HG03097 (cell line): ENCODE measurements at regions not wholly inside any gene's neighbourhood (a gene's known extent, or its start where the extent isn't known, plus 50 kb on each side); places are given as distances from the start of the nearest gene placed in this dataset.

ENCODE experiments used
- ATAC-seq: cut with Tn5 transposase; IDR thresholded peaks from one replicate; pipeline ENCODE4 v1.9.1; 2021; ENCODE audit not compliant: unreplicated experiment, low FRiP score

DNA sequence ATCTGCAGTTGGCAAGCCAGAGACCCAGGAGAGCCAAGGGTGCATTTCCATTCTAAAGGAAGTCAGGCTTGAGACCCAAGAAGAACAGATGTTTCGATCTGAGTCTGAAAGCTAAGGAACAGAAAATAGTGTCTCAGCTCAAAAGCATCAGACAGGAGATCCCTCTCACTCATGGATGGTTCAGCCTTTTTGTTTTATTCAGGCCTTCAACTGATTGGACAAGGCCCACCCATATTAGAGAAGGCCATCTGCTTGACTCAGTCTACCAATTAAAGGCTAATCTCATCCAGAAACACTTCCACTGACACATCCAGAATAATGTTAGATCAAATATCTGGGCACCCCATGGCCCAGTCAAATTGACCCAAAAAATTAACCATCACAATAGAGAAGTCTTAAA, 255.0 kb downstream of the TXNL1 start:
- no peak for ATAC-seq

DNA sequence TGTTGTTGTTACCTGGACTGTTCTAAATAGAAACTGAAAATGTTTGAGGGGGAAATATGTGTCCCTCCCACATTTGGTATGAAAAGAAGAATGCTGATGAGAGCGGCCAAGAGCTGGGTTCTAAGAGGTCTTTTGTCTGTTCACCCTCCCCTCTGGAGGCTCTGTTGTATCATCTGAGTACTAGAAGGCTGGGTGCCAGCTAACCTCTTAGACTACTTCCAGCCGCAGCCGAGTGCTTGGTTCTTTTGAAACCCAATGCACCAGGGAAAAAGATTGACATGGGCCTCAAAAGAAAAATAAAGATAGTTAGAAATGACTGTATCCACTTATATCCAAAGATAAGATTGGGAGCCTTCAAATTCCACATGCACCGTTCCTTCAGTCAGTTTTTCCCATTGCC, 255.9 kb downstream of the TXNL1 start:
- no peak for ATAC-seq

DNA sequence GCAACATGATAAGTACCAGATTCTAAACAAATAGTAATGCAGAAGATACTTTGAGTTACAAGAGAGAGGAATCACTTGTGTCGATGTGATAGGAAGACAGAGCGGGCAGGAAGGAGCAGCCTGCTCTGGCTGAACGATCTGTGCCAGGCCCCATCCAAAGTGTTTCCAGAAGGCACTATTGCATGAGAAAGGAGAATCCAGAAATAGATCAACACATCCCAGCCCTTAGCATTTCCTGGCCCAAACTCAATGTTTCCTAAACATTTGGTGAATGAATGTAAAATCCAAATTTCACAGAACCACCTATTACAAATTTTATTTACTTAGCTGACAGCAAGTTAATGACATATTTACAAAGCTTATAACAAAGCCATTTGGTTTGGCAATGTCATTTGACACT, 257.2 kb downstream of the TXNL1 start:
- ATAC-seq, result no peak

DNA sequence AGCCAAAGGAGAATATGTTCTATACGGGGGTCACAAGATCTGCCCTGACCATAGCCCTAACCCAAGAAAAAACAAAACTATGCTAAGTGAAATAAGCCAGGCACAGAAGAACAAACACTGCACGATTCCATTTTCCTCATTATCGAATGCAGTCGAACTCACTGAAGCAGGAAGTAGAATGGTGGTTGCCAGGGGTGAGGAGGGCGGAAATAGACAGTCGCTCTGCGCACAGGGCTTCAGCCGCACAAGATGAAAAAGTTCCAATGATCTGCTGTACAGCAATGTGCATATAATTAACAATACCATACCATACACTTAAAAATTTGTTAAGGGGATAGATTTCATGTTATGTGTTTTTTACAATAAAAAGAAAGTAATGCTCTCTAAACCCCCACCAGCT, 257.7 kb downstream of the TXNL1 start:
- ATAC-seq, result no peak

DNA sequence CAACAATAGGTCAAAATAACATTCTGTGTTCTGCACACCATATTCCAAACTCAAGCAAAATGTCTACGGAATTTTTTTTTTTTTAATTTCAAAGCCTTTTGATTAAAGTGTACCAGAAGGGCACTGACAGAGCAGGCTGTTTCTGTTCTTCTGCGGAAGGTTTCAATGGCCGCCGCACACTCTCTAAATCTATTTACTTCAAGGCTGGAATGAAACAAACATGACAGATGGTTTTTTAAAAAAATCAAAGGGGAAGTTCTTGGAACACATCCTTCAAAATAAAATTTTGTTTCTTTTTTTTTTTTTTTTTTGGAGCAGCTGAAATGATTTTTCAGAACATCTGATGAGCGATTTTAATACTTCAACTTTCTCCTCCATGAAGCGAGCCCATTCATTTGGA, 259.1 kb downstream of the TXNL1 start:
- no peak for ATAC-seq

DNA sequence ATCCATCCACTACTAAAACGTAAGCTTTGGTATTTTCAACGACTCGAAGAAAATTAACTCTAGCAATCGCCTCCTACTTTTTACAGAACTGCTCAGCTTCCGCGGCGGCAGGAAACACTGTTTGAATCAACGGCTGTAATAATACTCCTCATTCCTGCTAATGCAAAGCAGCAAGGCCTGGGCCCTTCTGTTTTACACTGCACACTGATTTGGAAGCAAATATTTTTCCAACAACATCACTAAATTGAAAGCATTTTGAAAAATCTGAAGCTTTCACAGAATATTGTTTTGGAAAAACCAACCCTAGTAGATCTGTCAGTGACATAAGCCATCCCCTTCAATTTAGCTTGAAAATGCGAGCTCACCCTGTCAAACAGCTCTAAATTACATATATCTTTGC, 261.2 kb downstream of the TXNL1 start:
- ATAC-seq, result no peak

DNA sequence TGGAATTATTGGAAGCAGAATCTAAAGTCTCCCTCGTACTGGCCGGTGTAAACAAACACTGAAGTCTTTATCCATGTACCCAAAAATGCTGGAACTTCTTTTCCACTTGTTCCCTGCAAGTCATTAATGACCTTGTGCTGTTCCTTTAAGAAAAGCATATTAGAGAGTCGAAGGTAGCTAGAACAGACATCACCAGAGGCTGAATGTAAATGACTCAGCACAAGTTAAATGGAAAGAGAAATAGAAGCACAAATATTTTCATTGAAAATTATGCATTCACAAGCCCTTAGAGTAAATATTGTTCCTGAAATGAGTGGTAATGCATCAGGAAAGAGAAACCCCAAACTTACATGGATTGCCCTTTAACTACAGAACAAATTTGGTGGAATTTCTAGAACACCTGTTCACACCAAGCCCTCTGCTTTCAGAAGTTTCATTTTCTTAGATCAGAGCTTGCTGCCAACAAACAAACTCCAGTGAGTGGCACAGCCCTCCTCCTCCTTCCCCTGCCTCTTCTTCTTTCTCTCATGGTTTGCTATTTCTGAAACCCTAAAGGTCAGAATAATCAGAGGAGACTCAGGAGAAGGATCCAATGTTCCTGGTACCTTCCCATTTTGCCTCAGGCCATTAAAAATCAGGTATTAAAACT, 264.3 kb downstream of the TXNL1 start:
- no peak for ATAC-seq

DNA sequence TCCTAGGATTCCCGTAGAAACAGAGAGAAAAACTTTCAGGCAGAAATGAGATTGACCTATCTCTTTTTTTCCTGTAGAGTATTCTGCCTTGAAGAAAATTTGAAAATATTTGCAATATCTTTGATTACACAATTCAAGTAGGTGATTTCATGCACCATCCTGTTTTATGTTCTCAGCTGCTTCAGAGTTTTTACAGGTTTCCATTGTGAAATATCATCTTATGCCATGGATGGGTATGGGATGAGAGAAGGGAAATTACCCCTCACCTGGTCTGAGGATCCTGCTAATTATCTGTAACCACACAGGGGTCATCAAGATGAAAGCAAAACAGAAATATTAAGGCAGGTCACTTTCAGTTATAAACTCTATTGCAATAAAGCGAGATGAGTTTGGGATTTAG, 264.8 kb downstream of the TXNL1 start:
- no peak for ATAC-seq

DNA sequence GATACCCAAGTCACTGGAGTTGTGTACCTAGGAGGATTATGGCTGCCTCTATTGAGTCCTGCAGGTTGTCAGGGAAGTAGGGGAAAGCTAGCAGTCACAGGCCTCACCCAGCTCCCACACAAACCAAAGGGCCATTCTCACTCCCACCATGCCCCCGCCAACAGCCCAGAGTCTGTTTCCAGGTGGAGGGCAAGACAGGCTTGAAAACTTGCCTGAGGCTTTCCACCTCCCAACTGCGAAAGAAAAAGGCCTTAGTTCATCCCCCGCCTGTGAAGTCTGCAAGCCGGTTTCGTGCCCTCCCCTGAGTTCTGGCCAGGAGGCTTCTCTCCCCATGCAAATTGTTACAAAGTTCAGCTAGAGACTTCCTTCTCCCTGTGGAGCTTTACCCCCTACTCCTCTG, 270.3 kb downstream of the TXNL1 start:
- ATAC-seq, result no peak

DNA sequence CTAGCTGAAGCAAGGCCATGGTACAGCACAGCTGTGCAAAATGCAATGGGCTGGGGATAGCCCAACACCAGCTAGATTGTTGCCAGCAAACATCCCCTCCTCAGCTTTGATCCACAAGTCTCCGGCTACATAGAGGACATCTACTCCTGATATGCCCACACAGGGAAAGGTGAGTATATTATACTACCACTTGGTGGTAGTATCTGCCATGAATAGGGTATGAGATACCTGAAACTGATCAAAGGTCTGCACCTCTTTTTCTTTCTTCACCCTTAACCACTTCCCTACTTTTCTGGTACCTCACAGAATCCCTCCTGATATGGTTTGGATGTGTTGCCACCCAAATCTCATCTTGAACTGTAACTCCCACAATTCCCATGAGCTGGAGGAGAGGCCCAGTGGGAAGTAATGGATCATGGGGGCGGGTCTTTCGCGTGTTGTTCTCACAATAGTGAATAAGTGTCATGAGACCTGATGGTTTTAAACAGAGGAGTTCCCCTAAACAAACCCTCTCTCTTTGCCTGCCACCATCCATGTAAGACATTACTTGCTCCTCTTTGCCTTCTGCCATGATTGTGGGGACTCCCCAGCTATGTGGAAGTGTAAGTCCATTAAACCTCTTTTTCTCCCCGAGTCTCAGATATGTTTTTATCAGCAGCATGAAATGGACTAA, 279.6 kb downstream of the TXNL1 start:
- ATAC-seq, result no peak

DNA sequence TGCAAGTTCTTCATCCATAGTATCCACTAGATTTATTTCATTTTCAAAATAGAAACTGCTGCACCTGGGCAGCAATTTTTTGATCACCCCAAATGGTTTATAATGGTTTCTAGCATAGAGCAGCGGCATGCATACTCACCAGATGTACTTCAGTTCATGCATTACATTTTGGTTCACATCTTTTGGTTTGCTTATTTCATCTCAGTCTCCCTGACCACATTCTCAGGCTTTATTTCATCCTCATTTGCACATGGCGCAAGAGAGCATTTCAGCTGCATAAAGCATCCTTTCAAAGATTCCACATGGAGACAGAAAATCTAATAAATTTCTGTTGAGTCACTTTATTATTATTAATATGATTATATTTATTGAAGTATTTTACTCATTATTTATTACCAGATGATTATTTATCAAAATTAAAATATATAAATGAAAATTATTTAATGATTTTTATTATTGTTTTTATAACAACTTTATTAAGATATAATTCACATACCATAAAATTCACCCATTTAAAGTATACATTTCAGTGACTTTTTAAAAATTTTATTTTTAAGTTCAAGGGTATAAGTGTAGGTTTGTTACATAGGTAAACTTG, 284.6 kb downstream of the TXNL1 start:
- no peak for ATAC-seq

DNA sequence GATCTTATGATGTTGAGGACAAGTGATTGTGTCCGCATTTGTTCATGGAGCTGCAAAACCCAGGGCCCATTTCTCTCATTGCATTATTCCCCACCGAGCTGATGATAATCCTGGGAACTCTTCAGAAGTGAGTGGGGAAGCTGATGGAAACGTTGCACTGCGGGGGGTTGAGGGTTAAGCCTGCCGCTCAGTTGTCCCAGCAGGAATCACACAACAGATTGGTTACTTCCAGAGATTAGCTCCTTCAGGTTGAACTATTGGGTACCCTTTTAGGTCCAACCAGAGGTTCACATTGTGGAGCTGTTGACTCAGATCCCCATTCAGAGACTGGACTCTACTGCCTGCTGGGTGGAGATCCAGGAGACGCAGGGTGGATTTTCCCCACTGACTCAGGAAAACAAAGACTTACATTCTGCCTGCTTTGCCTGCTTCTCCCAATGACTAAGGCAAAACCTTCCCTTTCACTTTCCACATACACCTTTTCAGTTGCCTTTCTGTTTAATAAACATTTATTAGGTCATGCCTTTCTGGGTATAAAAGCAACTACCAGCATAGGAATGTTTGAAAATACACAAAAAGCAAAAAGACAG, 286.4 kb downstream of the TXNL1 start:
- ATAC-seq, result no peak

DNA sequence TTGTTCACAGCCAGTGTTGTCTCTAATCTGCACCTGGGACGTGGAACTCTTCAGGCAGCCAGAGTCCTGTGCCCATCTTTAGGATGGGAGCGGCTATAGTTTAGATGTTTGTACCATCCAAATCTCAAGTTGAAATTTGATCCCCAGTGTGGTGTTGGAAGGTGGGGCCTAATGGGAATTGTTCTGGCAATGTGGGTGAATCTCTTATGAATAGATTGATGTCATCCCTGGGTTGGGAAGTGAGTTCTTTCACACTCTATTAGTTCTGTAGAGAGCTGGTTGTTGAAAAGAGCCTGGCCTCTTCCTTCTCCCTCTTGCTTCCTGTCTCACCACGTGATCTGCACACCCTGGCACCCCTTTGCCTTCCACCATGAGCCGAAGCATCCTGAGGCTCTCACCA, 300.9 kb downstream of the TXNL1 start:
- ATAC-seq, result no peak

DNA sequence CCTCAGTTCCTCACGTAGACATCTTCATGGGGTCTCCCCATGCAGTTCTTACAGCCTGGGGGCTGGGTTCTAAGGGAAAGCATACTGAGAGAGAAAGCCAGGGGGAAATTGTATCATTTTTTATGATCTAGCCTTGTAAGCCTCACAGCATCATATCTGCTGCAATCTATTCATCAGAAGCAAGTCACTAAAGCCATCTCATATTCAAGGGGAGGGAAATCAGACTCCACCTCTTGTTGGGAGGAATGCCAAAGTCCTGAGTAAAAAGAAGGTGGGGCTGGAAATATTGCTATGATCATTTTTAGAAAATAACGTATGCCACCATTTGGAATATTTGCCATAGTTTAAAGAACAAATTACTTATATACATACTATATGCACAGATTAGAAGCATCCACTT, 304.6 kb downstream of the TXNL1 start:
- no peak for ATAC-seq

DNA sequence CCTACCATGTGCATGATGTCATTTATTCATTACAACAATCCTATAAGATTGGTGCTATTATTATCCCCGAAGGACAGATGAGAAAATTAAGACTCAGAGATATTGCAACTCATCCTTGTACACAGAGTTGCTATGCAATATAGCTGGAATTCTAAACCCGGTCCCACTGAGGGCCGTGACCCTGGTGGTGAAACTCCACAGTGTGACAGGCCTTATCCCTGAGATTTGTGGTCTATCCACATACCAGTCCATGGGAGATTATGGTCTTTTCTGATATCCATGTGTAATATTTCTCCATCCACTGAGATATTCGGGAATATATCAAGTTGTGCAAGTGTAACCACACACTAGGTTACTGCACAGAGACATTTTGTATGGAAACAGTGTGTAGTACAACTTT, 305.2 kb downstream of the TXNL1 start:
- no peak for ATAC-seq

DNA sequence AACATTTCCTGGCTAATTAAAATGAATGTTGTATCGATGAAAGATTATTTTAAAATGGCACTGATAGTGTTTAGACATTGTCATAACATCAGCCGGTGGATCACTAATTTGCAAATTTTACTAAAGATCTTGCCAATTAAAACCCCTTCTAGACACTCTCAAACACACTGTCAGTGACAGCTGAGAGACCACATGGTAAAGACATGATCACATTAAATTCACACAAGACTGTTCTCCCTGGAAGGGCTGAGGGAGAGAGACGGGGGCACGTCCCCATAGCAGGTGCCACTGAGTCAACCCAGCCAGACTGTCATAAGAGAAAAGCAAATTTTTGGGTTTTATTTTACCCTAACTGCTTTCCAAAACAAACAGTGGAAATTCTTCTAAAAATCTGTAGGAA, 306.0 kb downstream of the TXNL1 start:
- ATAC-seq, result no peak

DNA sequence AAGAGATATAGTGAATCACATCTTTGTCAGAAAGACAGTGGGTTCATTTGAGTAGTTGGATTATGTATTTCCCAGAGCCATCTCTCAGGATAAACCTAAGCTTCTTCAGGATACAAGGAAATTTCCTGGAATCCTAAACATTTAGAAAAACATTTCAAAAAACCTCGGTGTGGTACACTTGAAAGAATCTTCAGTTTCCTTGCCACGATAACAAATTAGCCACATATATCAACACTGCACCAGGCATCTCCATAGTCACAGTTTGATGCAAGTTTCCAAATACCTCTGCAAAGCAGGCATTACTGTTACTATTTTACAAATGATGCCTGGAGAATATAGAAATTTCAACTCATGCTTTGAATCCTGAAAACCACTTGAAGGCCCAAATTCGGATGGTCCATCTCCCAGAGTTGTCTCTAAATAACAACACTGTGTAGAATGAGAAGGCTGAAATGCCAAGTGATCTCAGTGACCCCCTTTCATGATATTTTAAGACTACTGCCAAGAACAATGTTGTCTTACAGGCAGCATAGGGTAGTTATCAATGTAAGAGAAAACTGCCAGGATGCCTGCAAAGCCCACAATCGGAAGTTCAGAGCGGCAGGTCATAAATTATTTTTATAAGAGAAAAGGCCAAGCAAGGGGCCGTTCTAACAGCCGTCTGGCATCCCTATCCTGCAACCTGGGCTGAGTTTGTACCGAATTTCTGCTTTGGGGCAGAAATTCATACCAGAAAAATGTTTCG, 307.9 kb downstream of the TXNL1 start:
- ATAC-seq, result no peak

DNA sequence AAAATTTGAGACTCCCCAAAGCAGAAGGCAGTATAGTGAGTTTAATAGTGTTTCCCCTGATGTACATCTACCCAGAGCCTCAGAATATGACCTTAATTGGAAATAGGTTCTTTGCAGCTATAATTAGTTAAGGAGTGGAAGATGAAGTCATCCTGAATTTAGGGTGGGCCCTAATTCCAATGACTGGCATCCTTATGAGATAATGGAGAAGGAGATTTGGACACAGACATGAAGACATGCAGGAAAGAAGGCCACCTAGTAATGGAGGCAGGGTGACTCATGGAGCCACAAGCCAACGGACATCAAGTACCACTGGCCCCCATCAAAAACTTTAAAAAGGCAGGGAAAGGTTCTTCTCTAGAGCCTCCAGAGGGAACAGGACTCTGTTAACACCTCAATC, 308.9 kb downstream of the TXNL1 start:
- ATAC-seq, result no peak

DNA sequence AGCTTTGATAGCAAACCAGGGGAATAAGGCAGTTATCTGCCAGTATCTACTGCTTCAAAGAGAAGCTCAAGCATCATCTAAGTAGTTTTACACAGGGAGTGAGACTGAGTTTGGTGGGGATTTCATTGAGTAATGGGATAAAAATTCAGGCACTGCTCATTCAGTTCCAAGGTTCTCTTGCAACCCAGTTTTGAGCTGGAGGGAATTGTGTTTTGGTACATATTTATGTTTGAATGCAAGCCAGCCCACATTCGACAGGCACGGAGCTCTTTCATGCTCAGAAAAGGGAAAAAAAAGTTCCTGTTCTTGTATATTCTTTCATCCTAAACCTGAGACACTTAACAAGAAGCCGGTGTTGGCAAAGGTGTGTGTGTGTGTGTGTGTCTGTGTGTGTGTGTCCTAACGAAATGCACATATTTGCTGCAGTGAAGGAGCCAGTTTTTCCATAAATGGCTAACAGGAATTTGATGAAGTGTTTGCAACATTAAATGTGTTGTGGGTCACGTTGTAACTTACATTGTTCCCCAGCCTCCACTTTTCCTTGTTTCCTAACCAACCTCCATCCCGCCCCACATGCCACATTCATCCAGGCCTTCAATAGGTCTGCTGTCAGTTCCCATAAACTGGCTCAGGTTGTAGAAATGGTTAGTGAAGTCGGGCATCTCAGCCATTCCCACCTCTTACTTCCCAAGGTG, 311.1 kb downstream of the TXNL1 start:
- ATAC-seq, result no peak

DNA sequence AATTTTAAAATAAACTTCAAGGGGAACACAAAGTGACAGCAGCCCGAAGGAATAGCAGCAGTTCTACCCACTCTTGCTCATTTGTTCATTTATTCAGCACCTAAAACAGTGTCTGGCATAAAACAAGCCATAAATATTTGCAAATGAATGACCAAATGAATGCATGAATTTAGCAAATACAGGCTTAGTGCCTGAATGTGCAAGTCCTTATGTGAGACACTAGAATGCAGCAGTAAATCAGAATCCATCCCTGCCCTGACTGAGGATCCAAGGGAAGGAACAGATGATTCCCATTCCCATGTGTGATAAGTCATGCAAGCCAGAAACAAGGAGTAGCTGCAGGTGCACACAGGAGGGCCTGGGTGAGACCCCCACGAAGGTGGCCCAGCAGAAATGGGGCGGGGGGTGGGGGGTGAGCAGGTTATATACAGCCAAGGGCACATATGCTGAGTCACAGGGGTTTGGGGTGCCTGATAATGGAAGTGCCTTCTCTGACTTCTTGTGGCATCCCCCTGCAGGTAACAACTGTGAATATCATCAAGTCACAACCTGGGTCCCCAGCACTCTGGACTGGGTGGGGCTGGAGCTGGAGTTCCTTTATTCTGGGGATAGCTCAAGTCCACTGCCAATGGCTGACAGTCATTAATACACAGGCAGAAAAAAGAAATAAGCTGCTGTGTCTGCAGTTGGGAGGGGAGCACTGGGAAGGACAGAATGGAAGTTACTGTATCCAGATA, 311.9 kb downstream of the TXNL1 start:
- ATAC-seq, result no peak
